LNCaP clone FGC (cell line): ENCODE measurements at regions not wholly inside any gene's neighbourhood (a gene's known extent, or its start where the extent isn't known, plus 50 kb on each side); places are given as distances from the start of the nearest gene placed in this dataset.

Experiments used
- DNase-seq: peaks from one replicate; pipeline ENCODE4 v3.0.0-alpha.2; 2011; ENCODE audit warnings: low read depth
- H3K4me3 ChIP-seq: 2 replicates; pipeline ENCODE4 v1.5.1; 2011; ENCODE audit warnings: mild to moderate bottlenecking, low read depth, low read length, control low read depth
- TF ChIP-seq, protein P1 (sequence below): IDR thresholded peaks from 2 replicates; pipeline ENCODE4 v1.5.1; 2012; ENCODE audit warnings: mild to moderate bottlenecking; ENCODE audit not compliant: control insufficient read depth, insufficient read depth; ENCODE audit errors: extremely low read depth

DNA sequence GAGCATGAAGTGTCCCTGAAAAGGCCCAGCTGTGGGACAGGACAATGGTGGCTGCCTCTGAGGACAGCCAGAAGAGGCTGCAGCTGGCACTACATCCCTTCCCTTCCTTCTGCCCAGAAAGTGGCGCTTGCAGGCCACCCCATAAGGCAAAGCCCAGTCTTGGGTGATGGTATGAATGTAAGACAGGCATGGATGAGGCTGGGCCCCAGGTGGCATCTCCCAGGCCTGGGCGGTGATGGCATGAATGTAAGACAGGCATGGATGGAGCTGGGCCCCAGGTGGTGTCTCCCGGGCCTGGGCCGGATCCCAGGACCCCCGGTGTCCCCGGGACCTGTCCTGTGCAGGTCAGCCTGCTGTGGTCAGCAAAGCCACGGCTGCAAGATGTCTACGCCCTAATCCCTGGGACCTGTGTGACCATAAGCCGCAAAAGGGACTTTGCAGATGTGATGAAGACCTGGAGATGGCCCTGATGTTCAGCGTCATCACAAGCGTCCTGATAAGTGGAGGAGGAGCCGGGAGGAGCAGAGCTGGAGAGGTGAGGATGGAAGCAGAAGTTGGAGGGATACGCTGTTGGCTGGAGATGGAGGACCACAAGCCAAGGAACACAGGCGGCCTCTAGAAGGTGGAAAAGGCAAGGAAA, 181.1 kb downstream of the CTTN start:
- H3K4me3 ChIP-seq: no peak overlapping the region
- TF ChIP-seq, protein P1, sequence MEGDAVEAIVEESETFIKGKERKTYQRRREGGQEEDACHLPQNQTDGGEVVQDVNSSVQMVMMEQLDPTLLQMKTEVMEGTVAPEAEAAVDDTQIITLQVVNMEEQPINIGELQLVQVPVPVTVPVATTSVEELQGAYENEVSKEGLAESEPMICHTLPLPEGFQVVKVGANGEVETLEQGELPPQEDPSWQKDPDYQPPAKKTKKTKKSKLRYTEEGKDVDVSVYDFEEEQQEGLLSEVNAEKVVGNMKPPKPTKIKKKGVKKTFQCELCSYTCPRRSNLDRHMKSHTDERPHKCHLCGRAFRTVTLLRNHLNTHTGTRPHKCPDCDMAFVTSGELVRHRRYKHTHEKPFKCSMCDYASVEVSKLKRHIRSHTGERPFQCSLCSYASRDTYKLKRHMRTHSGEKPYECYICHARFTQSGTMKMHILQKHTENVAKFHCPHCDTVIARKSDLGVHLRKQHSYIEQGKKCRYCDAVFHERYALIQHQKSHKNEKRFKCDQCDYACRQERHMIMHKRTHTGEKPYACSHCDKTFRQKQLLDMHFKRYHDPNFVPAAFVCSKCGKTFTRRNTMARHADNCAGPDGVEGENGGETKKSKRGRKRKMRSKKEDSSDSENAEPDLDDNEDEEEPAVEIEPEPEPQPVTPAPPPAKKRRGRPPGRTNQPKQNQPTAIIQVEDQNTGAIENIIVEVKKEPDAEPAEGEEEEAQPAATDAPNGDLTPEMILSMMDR: no peak
- no peak for DNase-seq

DNA sequence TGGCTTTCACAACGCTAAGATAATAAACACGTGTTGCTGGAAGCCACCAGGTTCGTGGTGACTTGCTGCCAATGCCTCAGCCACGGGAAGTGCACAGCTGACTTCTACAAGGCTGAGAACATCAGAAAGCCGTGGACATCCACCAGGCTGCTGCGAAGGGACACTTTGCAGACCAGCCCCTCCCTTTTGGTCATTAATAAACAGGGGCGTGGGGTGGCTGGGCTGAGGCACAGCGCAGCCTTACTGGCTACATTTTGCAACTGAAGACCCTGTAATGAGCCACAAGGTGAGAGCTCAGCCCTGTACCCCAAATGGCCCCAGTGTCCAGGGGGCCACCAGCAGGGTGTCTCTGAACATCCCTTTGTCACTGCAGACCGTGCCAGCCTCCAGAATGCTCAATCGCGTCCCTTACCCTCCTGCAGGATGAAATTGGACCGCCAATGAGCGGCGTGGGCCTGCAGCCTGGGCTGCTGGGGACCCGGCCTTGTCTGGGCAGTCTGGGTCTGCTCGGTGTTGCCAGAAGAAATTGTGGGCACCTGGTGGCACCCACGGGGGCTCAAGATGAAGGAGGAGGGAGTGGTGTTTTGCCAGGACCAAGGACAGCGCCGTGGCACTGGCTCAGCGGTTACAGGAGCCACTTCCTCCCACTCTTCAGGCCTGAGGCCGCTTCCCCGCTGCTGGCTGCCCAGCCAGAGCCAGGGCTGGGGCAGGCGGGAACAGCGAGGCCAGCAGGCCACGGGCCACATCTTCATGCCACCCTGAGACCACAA, 181.9 kb downstream of the CTTN start:
- DNase-seq: no peak
- H3K4me3 ChIP-seq: no peak overlapping the region
- TF ChIP-seq, protein P1: no peak

DNA sequence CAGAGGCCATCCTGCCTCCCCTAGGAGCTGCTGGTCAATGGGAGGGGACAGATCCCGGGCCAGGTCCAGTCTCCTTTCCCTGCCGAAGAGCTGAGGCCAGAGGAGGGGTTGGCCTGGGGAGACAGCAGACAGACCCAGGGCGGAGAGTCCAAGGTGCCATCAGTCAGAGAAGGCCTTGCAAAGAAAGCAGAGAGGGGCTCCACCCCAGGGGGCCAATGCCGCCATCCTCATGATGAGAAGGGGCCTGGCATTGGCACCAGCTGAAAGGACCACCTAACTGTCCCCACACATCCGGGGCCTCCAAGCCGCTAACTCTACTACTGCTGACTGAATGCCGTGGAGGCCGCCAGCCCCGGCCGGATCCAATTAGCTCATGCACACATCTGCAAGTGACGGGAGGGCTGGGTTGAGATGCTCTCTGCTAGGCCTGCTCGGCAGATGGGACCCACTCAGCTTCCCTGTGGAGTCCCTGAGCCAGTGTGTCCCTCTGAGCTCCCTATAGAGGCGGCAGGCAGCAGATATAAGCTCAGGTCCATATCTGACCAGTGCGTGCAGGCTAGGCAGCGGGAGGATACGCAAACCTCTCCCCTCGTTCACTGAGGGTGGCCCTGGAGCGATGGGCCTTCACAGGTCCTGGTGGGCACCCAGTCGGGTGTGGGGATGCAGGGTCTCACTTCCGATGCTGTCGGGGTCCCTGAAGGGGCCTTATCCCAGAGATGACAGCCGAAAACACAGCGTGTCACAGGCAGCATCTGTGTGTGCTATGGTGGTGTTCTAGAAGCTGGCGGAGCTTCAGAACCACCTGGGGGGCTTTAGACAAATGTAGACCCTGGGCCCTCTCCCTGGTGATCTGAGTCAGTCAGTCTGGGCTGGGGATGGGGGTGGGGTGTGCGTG, 183.9 kb downstream of the CTTN start:
- DNase-seq: no peak
- TF ChIP-seq, protein P1: no peak
- H3K4me3 ChIP-seq: no peak overlapping the region

DNA sequence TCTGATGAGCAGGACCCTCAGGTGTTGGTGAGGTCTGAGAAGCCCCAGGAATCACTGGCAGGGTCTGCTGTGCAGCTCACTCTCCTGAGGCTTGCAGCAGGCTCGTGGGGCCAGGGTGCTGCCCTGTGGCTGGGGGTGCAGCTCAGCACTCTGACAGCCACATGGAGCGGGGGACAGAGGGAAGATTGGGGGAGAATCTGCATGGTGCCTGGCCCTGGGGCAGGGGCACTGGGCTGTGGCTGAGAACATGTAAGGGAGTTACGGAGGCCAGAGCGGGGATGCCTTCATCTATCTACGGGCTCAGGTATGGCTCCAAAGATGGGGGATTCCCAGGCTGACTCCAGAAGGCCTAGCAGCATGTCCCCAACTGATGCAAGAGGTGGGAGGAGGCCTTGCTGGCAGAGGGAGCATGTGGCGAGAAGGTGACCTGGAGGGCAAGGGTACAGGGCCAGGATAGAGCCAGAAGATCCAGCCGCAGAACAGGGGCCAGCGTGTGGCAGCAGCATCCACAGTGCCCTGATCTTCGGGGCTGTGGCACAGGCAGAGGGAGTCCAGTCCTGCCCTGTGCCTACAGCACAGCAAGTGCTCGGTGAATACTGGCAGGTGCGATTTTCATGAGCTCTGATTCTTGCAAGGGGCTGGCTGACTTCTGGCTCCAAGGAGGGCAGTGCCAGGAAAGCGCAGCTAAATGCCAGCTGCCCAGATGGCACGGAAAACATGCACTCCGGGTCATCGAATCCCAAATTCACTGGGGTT, 184.7 kb downstream of the CTTN start:
- no peak for DNase-seq
- no peak overlapping the region for H3K4me3 ChIP-seq
- TF ChIP-seq, protein P1: no peak

DNA sequence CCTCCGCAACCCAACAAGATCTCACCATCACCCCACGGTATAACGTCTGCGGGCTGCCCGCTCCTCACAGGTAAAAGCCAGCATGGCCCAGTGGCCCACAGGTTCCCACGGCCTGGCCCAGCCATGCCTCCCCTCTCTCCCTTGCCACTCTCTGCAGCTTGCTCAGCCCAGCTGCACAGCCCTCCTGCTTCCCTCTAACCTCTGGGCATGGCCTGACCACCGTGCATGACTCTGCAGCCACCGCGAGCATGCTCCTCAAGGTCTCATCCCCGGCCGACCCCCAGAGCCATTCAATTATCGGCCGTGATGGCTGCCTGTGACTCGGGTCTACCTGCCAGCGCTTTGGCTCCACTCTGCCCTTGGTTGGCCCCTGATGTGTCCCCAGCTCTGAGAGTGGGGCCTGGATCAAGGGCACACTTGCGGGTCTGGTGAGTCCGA, 185.5 kb downstream of the CTTN start:
- TF ChIP-seq, protein P1: no peak
- H3K4me3 ChIP-seq: no peak overlapping the region
- no peak for DNase-seq

DNA sequence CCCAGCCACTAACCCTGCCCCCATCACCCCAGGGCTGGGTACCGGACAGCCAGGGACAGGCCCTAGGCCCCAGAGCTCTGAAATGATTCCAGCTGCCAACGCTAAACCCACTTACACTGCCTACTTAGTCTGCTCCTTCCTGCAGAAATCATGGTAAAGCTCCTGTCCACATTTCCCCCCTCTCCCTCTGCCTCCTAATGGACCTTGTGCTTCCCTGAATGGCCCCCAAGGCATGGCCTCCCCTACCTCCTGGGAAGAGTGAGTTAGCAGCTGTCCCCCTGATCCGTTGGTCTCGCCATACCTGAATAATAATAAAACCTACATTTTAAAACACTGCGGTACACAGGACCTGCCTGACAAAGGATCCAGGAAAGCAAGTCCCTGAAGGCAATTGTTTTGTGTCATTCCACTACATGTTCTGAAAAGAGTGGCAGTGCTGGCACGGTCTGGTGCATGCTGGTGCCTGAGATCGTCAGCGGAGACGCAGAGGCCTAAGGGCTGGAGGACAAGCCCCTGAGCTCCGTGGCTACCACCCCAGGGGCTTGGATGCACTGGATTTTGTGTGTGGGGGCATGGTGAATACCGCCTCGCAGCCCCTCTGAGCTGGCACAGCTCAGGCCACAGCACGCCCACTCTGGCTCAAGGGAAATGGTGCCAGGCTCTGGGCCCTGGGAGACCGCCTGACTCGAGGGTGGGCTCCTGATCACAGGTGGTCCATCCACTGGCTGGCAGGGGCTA, 186.3 kb downstream of the CTTN start:
- DNase-seq: no peak
- TF ChIP-seq, protein P1: no peak
- no peak overlapping the region for H3K4me3 ChIP-seq
